ENCODE measurements at regions not wholly inside any gene's neighbourhood (a gene's known extent, or its start where the extent isn't known, plus 50 kb on each side); places are given as distances from the start of the nearest gene placed in this dataset.

DNA sequence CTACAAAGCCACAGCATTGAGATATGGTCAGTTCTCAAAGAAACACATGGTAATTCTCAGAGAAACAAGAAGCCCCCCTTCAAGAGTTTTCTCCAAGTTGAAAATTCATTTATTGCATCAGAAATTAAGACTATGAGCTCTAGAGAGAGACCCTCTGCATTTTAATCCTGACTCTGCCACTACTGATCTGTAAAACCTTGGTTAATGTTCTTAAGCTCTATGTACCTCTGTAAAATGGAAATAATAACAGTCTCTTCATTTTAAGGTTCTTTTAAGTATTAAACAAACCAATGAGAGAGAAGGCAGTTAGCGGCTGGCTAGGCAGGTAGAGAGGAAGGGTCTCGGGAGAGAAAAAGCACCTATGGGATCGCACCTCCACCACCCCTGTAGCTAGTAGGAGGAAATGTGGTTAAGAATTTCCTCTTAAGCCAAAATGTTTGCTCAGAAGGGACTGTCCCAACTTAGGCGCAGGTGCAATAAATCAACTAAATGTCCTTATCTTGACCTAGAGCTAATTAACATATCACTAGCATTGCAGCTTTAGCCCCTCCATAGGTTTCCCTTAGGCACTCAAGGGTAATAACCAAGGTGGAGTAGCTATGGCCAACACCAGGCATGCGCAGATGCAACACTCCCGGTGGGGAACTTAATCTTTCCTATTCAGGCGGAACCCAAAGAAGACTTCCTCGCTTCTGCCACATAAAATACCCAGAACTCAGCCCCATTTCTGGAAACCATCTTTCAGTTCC is 1685.4 kb downstream of the MRPL39 start:
- Histone ChIP-seq H3K36me3 (no peaks in the 10 kb centered on the region), H3K4me1 (no peaks in the 10 kb centered on the region), H3K27me3 (no peaks in the 10 kb centered on the region), H3K27ac (no peak overlapping the region), H3K9me3 (no peaks in the 10 kb centered on the region), H3K4me3 (no peak overlapping the region)
- no peak for DNase-seq
- TF ChIP-seq CTCF (IDR thresholded peaks at IDR 0.05) = no peak
- ATAC-seq = no peak
- intact Hi-C loops (cut with DNase I) = no loop called here

DNA sequence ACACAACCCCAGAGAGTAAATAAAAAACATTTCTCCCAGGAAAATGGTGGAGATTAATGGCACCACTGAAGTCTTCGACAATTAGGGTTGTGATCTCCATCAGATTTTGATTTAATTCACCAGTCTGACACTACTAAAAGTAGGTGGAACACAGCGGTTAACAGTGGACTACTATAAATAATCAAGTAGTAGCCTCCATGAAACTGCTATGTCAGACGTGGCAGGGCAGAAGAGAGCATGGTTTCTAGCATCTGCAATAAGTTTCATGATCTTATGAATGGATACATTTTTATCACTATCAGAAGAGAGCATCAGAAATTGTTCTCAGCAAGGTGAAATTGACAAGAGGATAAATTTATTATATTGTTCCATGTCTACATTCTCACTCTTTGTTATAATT is 1706.6 kb downstream of the MRPL39 start:
- Histone ChIP-seq H3K9me3 (peaks cover 0 to 6% of the 10 kb centered on the region in 2 donors), H3K27ac (no peak overlapping the region), H3K36me3 (no peaks in the 10 kb centered on the region), H3K4me1 (no peaks in the 10 kb centered on the region), H3K27me3 (no peaks in the 10 kb centered on the region), H3K4me3 (no peak overlapping the region)
- DNase-seq (no peak), ATAC-seq (no peak)
- TF ChIP-seq CTCF (IDR thresholded peaks at IDR 0.05) = no peak
- intact Hi-C loops (cut with DNase I) = no loop called here

DNA sequence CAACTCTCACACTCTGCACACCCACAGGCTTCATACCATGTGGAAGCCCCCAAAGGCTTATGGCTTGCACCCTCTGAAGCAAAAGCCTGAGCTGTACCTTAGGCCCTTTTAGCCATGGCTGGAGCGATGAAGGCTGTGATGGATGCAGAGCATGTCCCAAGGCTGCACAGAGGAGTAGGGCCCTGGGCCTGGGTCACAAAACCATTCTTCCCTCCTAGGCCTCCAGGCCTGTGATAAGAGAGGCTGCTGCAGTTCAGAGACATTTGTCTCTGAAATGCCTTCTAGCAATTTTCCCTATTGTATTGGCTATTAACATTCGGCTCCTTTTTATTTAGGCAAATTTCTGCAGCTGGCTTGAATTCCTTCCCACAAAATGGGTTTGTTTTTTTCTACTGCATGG is 1707.7 kb downstream of the MRPL39 start:
- Histone ChIP-seq H3K27me3 (no peaks in the 10 kb centered on the region), H3K4me1 (no peaks in the 10 kb centered on the region), H3K9me3 (peaks cover 0 to 6% of the 10 kb centered on the region in 2 donors), H3K4me3 (no peak overlapping the region), H3K27ac (no peak overlapping the region), H3K36me3 (no peaks in the 10 kb centered on the region)
- ATAC-seq (no peak), DNase-seq (no peak)
- no peak for TF ChIP-seq CTCF (IDR thresholded peaks at IDR 0.05)
- intact Hi-C loops (cut with DNase I) = no loop called here

DNA sequence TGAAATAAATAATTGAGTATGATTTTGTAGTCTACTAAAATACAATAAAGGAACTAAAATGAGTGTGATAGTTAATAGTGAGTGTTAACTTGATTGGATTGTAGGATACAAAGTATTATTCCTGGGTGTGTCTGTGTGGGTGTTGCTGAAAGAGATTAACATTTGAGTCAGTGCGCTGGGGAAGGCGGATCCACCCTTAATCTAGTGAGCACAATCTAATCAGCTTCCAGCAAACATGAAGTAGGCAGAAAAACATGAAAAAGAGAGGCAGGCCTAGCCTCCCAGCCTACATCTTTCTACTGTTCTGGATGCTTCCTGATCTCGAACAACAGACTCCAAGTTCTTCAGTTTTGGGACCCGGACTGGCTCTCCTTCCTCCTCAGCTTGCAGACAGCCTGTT is 1716.6 kb downstream of the MRPL39 start:
- DNase-seq (no peak), ATAC-seq (no peak)
- no peak for TF ChIP-seq CTCF (IDR thresholded peaks at IDR 0.05)
- no peaks in the 10 kb centered on the region for H3K4me1 ChIP-seq
- H3K4me3 ChIP-seq = no peak overlapping the region
- no peaks in the 10 kb centered on the region for H3K36me3 ChIP-seq
- H3K27me3 ChIP-seq = no peaks in the 10 kb centered on the region
- no peaks in the 10 kb centered on the region for H3K9me3 ChIP-seq
- intact Hi-C loops (cut with DNase I) = no loop called here
- no peak overlapping the region for H3K27ac ChIP-seq

DNA sequence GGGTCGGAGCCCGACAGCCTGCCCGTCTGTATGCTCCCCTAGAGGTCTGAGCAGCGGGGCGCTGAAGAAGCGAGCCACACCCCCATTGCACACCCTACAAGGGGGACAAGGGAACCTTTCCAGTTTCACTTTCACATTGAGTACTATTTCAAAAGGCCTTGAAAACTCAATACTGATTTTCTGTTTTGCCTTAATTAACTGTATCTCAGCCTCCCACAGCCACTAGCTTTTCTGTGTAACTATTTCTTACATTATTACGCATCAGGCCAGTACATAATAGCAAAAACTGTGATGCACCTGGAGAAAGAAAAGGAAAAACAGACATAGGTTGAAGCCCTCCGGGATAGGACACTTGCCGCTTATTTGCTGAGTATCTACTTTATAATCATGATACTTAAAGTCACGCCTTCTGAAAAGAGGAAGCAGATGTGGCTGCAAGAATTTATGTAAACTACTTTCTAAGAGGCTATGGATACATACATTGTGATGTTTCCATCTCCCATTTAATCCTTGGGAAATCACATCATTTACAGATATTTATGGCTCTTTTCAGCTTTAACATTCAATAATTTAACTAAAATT is 1719.5 kb downstream of the MRPL39 start:
- ATAC-seq (no peak), DNase-seq (no peak)
- Histone ChIP-seq H3K27ac (no peak overlapping the region), H3K4me3 (no peak overlapping the region), H3K27me3 (no peaks in the 10 kb centered on the region), H3K36me3 (no peaks in the 10 kb centered on the region), H3K4me1 (no peaks in the 10 kb centered on the region), H3K9me3 (no peaks in the 10 kb centered on the region)
- no peak for TF ChIP-seq CTCF (IDR thresholded peaks at IDR 0.05)
- intact Hi-C loops (cut with DNase I) = no loop called here
